ENCODE measurements at regions not wholly inside any gene's neighbourhood (a gene's known extent, or its start where the extent isn't known, plus 50 kb on each side); places are given as distances from the start of the nearest gene placed in this dataset.

DNA sequence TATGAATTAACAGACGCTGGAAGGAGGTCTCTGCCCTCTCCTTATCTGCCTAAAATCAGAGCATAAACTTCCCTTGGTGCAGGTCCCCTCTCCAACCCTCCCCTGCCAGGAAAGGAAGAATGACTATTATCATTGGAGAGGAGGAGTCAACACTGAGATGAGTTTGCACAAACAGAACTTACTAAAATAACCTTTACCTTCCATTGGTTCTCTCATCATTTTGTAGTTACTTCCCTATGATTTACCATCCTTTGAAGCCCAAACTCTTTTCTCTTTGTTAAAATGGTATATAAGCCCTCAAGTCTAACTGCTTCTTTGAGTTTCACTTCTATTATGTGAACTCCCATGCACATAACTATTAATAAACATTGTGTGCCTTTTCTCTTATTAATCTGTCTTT, 64.2 kb upstream of the EEA1 start:
- Histone ChIP-seq H3F3A (replicated peaks; ENCODE audit: low read depth) (no peaks in the 10 kb centered on the region), H2AFZ (no peak overlapping the region), H3K9me2 (ENCODE audit: insufficient read depth) (0 out of 2 replicates have a peak, but pooled peaks cover 5% of the 10 kb centered on the region), H3K4me2 (no peak overlapping the region), H3K27me3 (ENCODE audit: insufficient read depth) (no peaks in the 10 kb centered on the region), H4K20me1 (replicated peaks; ENCODE audit: insufficient read depth) (no peaks in the 10 kb centered on the region), H3K4me3 (no peak overlapping the region), H3K79me2 (replicated peaks; ENCODE audit: insufficient read depth) (no peaks in the 10 kb centered on the region), H3K36me3 (ENCODE audit: insufficient read depth) (0 out of 2 replicates have a peak, but pooled peaks cover 4% of the 10 kb centered on the region), H3K4me1 (ENCODE audit: insufficient read depth) (0 out of 2 replicates have a peak, but pooled peaks cover 4% of the 10 kb centered on the region), H3K27ac (ENCODE audit: low read depth) (no peak overlapping the region)
- H3K27ac Mint-ChIP-seq, result no peak overlapping the region
- TF ChIP-seq, protein P1, sequence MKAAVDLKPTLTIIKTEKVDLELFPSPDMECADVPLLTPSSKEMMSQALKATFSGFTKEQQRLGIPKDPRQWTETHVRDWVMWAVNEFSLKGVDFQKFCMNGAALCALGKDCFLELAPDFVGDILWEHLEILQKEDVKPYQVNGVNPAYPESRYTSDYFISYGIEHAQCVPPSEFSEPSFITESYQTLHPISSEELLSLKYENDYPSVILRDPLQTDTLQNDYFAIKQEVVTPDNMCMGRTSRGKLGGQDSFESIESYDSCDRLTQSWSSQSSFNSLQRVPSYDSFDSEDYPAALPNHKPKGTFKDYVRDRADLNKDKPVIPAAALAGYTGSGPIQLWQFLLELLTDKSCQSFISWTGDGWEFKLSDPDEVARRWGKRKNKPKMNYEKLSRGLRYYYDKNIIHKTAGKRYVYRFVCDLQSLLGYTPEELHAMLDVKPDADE (IDR thresholded peaks at IDR 0.05), result no peak
- no peak for TF ChIP-seq EZH2phosphoT487 (IDR thresholded peaks at IDR 0.05; ENCODE audit: unreplicated experiment)
- TF ChIP-seq, protein P2, sequence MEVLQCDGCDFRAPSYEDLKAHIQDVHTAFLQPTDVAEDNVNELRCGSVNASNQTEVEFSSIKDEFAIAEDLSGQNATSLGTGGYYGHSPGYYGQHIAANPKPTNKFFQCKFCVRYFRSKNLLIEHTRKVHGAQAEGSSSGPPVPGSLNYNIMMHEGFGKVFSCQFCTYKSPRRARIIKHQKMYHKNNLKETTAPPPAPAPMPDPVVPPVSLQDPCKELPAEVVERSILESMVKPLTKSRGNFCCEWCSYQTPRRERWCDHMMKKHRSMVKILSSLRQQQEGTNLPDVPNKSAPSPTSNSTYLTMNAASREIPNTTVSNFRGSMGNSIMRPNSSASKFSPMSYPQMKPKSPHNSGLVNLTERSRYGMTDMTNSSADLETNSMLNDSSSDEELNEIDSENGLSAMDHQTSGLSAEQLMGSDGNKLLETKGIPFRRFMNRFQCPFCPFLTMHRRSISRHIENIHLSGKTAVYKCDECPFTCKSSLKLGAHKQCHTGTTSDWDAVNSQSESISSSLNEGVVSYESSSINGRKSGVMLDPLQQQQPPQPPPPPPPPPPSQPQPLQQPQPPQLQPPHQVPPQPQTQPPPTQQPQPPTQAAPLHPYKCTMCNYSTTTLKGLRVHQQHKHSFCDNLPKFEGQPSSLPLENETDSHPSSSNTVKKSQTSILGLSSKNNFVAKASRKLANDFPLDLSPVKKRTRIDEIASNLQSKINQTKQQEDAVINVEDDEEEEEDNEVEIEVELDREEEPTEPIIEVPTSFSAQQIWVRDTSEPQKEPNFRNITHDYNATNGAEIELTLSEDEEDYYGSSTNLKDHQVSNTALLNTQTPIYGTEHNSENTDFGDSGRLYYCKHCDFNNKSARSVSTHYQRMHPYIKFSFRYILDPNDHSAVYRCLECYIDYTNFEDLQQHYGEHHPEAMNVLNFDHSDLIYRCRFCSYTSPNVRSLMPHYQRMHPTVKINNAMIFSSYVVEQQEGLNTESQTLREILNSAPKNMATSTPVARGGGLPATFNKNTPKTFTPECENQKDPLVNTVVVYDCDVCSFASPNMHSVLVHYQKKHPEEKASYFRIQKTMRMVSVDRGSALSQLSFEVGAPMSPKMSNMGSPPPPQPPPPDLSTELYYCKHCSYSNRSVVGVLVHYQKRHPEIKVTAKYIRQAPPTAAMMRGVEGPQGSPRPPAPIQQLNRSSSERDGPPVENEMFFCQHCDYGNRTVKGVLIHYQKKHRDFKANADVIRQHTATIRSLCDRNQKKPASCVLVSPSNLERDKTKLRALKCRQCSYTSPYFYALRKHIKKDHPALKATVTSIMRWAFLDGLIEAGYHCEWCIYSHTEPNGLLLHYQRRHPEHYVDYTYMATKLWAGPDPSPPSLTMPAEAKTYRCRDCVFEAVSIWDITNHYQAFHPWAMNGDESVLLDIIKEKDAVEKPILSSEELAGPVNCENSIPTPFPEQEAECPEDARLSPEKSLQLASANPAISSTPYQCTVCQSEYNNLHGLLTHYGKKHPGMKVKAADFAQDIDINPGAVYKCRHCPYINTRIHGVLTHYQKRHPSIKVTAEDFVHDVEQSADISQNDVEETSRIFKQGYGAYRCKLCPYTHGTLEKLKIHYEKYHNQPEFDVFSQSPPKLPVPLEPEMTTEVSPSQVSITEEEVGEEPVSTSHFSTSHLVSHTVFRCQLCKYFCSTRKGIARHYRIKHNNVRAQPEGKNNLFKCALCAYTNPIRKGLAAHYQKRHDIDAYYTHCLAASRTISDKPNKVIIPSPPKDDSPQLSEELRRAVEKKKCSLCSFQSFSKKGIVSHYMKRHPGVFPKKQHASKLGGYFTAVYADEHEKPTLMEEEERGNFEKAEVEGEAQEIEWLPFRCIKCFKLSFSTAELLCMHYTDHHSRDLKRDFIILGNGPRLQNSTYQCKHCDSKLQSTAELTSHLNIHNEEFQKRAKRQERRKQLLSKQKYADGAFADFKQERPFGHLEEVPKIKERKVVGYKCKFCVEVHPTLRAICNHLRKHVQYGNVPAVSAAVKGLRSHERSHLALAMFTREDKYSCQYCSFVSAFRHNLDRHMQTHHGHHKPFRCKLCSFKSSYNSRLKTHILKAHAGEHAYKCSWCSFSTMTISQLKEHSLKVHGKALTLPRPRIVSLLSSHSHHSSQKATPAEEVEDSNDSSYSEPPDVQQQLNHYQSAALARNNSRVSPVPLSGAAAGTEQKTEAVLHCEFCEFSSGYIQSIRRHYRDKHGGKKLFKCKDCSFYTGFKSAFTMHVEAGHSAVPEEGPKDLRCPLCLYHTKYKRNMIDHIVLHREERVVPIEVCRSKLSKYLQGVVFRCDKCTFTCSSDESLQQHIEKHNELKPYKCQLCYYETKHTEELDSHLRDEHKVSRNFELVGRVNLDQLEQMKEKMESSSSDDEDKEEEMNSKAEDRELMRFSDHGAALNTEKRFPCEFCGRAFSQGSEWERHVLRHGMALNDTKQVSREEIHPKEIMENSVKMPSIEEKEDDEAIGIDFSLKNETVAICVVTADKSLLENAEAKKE (CRISPR knock-in tag; IDR thresholded peaks at IDR 0.05), result no peak
- no peak for TF ChIP-seq POLR2AphosphoS5 (IDR thresholded peaks at IDR 0.05; ENCODE audit: low read depth)
- TF ChIP-seq, protein P3, sequence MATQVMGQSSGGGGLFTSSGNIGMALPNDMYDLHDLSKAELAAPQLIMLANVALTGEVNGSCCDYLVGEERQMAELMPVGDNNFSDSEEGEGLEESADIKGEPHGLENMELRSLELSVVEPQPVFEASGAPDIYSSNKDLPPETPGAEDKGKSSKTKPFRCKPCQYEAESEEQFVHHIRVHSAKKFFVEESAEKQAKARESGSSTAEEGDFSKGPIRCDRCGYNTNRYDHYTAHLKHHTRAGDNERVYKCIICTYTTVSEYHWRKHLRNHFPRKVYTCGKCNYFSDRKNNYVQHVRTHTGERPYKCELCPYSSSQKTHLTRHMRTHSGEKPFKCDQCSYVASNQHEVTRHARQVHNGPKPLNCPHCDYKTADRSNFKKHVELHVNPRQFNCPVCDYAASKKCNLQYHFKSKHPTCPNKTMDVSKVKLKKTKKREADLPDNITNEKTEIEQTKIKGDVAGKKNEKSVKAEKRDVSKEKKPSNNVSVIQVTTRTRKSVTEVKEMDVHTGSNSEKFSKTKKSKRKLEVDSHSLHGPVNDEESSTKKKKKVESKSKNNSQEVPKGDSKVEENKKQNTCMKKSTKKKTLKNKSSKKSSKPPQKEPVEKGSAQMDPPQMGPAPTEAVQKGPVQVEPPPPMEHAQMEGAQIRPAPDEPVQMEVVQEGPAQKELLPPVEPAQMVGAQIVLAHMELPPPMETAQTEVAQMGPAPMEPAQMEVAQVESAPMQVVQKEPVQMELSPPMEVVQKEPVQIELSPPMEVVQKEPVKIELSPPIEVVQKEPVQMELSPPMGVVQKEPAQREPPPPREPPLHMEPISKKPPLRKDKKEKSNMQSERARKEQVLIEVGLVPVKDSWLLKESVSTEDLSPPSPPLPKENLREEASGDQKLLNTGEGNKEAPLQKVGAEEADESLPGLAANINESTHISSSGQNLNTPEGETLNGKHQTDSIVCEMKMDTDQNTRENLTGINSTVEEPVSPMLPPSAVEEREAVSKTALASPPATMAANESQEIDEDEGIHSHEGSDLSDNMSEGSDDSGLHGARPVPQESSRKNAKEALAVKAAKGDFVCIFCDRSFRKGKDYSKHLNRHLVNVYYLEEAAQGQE (IDR thresholded peaks at IDR 0.05; ENCODE audit: unreplicated experiment), result no peak
- TF ChIP-seq EZH2 (IDR thresholded peaks at IDR 0.05; ENCODE audit: low read depth, unreplicated experiment), result no peak
- TF ChIP-seq JUNB (IDR thresholded peaks at IDR 0.05; ENCODE audit: unreplicated experiment), result no peak
- no peak for TF ChIP-seq CREB1 (CRISPR knock-in tag; IDR thresholded peaks at IDR 0.05; ENCODE audit: low read depth)
- no peak for TF ChIP-seq CTCF (conservative IDR thresholded peaks at IDR 0.05; ENCODE audit: low read depth in 2 of 2)
- no peak for TF ChIP-seq NANOG (IDR thresholded peaks at IDR 0.05; ENCODE audit: borderline replicate concordance)
- DNase-seq (ENCODE audit: low spot score), result no peak
- H3K36me3 Mint-ChIP-seq (ENCODE audit: low read depth), result peaks cover 4% of the 10 kb centered on the region; the same call in 1 of the 3 replicates
- 0 out of 3 replicates have a peak, but pooled peaks cover 2% of the 10 kb centered on the region for H3K4me1 Mint-ChIP-seq
- H3K9me3 Mint-ChIP-seq, result peaks cover 9% of the 10 kb centered on the region; the same call in 2 of the 3 replicates
- no peaks in the 10 kb centered on the region for H3K27me3 Mint-ChIP-seq (ENCODE audit: insufficient read depth, low read depth, poor library complexity)
- no peak for ATAC-seq
- no peak overlapping the region for H3K4me3 Mint-ChIP-seq
